Mesenchymal stem cell (in vitro differentiated cells and primary cell): ENCODE measurements at regions not wholly inside any gene's neighbourhood (a gene's known extent, or its start where the extent isn't known, plus 50 kb on each side); places are given as distances from the start of the nearest gene placed in this dataset.

Experiments used
- DNase-seq: peaks from one replicate; pipeline ENCODE4 v3.0.0-alpha.2; 2013
- H2AFZ ChIP-seq: one replicate; pipeline ENCODE4 v1.6.1; 2013; ENCODE audit warnings: low read depth, mild to moderate bottlenecking, control low read depth, inconsistent platforms, low read length, moderate library complexity
- H2AK5ac ChIP-seq: 2 replicates; pipeline ENCODE4 v1.6.1; 2013; ENCODE audit warnings: low read length, moderate library complexity, mild to moderate bottlenecking, inconsistent platforms; ENCODE audit not compliant: severe bottlenecking
- H2BK120ac ChIP-seq: one replicate; pipeline ENCODE4 v1.6.1; 2013; ENCODE audit warnings: low read depth, mild to moderate bottlenecking, inconsistent platforms, low read length, moderate library complexity
- H2BK12ac ChIP-seq, 2 experiments: one replicate each; pipeline ENCODE4 v1.6.1; 2013; ENCODE audit warnings: inconsistent platforms in 2 of 2, low read length in 2 of 2, mild to moderate bottlenecking in 2 of 2, moderate library complexity in 2 of 2, control low read depth in 1 of 2
- H2BK15ac ChIP-seq: one replicate; pipeline ENCODE4 v1.6.1; 2013; ENCODE audit warnings: mild to moderate bottlenecking, low read depth, inconsistent platforms; ENCODE audit not compliant: poor library complexity, severe bottlenecking
- H2BK5ac ChIP-seq: 2 replicates; pipeline ENCODE4 v1.6.1; 2013; ENCODE audit warnings: low read depth, mild to moderate bottlenecking, low read length, control low read depth, inconsistent platforms; ENCODE audit not compliant: poor library complexity, severe bottlenecking
- H3K14ac ChIP-seq, 2 experiments: one replicate each; pipeline ENCODE4 v1.6.1; 2013; ENCODE audit warnings: inconsistent platforms in 2 of 2, low read length in 2 of 2, control low read depth in 1 of 2, mild to moderate bottlenecking in 1 of 2, moderate library complexity in 1 of 2
- H3K18ac ChIP-seq, 2 experiments: one replicate each; pipeline ENCODE4 v1.6.1; 2013; ENCODE audit warnings: inconsistent platforms in 2 of 2, low read length in 2 of 2, control low read depth in 1 of 2, low read depth in 1 of 2, mild to moderate bottlenecking in 1 of 2
- H3K23ac ChIP-seq, 2 experiments: one replicate each; pipeline ENCODE4 v1.6.1; 2013; ENCODE audit warnings: inconsistent platforms in 2 of 2, low read length in 2 of 2, mild to moderate bottlenecking in 2 of 2, moderate library complexity in 2 of 2, control low read depth in 1 of 2
- H3K27ac ChIP-seq: 2 replicates; pipeline ENCODE4 v1.5.1; 2013; ENCODE audit warnings: mild to moderate bottlenecking, moderate library complexity, low read length, control low read depth, inconsistent platforms; ENCODE audit not compliant: poor library complexity, severe bottlenecking
- H3K27me3 ChIP-seq, 2 experiments: 2 replicates each; pipeline versions ENCODE4 v1.6.1 to v1.7.0; 2013; ENCODE audit warnings: low read length in 2 of 2, mild to moderate bottlenecking in 2 of 2, moderate library complexity in 2 of 2, control low read depth in 1 of 2, inconsistent platforms in 1 of 2; ENCODE audit not compliant: control insufficient read depth in 1 of 2, insufficient read depth in 1 of 2
- H3K36me3 ChIP-seq, 2 experiments: 2 replicates each; pipeline versions ENCODE4 v1.6.1 to v1.7.0; 2013; ENCODE audit warnings: low read length in 2 of 2, control low read depth in 1 of 2, inconsistent platforms in 1 of 2, low read depth in 1 of 2, mild to moderate bottlenecking in 1 of 2; ENCODE audit not compliant: insufficient read depth in 2 of 2, control insufficient read depth in 1 of 2
- H3K4ac ChIP-seq, 2 experiments: one replicate each; pipeline ENCODE4 v1.6.1; 2013; ENCODE audit warnings: inconsistent platforms in 2 of 2, low read length in 2 of 2, mild to moderate bottlenecking in 2 of 2, moderate library complexity in 2 of 2, control low read depth in 1 of 2, low read depth in 1 of 2
- H3K4me1 ChIP-seq: 2 replicates; pipeline ENCODE4 v1.6.1; 2013; ENCODE audit warnings: low read depth, low read length, control low read depth; ENCODE audit not compliant: control insufficient read depth, insufficient read depth
- H3K4me2 ChIP-seq: 2 replicates; pipeline ENCODE4 v1.6.1; 2013; ENCODE audit warnings: low read length, mild to moderate bottlenecking, inconsistent platforms; ENCODE audit not compliant: poor library complexity, severe bottlenecking
- H3K4me3 ChIP-seq, 2 experiments: 2 replicates each; pipeline versions ENCODE4 v1.5.1 to v1.7.0; 2013; ENCODE audit warnings: low read length in 2 of 2, mild to moderate bottlenecking in 2 of 2, control low read depth in 1 of 2, low read depth in 1 of 2; ENCODE audit not compliant: insufficient read depth in 1 of 2
- H3K79me1 ChIP-seq: replicated peaks from 2 replicates; pipeline ENCODE4 v1.6.1; 2013; ENCODE audit warnings: mild to moderate bottlenecking, control low read depth, low read length, inconsistent platforms; ENCODE audit not compliant: poor library complexity, severe bottlenecking
- H3K9ac ChIP-seq: 2 replicates; pipeline ENCODE4 v1.7.0; 2013; ENCODE audit warnings: mild to moderate bottlenecking, low read length, moderate library complexity
- H3K9me3 ChIP-seq: 2 replicates; pipeline ENCODE4 v1.7.0; 2013; ENCODE audit warnings: mild to moderate bottlenecking, low read length; ENCODE audit not compliant: control insufficient read depth
- H4K8ac ChIP-seq: one replicate; pipeline ENCODE4 v1.6.1; 2013; ENCODE audit warnings: inconsistent platforms, mild to moderate bottlenecking, low read length, moderate library complexity
- H4K91ac ChIP-seq: one replicate; pipeline ENCODE4 v1.6.1; 2013; ENCODE audit warnings: mild to moderate bottlenecking, low read length, inconsistent platforms
- WGBS: methylation state at CpG from one replicate; pipeline ENCODE4 v1.1.7; 2013; ENCODE audit warnings: mixed read lengths; 5-methylcytosine and 5-hydroxymethylcytosine counted together

DNA sequence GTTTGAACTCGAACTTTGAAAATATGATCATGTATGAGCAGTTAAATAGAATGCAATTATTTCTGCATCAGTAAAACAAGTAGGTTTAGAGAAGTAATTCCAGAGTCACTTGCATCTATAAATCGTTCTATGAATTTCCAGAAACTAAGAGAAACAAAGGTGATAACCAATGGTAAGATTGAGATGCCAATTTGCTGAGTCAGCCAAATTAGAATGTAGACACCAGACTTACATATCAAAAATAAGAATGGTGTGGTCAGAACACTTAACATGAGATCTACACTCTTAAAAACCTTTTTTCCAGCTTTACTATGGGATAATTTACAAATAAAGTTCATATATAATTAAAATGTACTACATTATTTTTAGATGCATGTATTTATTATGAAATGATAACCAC is 1435.9 kb downstream of the OTOL1 start:
- Histone ChIP-seq H2BK5ac (no peak overlapping the region), H3K14ac (no peak overlapping the region), H3K36me3 (no peaks in the 10 kb centered on the region), H4K91ac (no peak overlapping the region), H4K8ac (no peak overlapping the region), H3K4me3 (no peak overlapping the region), H2AFZ (no peak overlapping the region), H2AK5ac (no peak overlapping the region), H3K9ac (no peak overlapping the region), H2BK120ac (no peak overlapping the region), H2BK15ac (no peak overlapping the region), H3K27ac (no peak overlapping the region), H3K4ac (no peak overlapping the region), H3K18ac (no peak overlapping the region), H3K27me3 (no peaks in the 10 kb centered on the region), H3K4me1 (no peaks in the 10 kb centered on the region), H3K9me3 (no peaks in the 10 kb centered on the region), H2BK12ac (no peak overlapping the region), H3K23ac (no peak overlapping the region), H3K4me2 (no peak overlapping the region), H3K79me1 (no peaks in the 10 kb centered on the region)
- no peak for DNase-seq
- whole genome bisulfite sequencing, result no CpG with 5 or more reads among the region's 2 CpGs

DNA sequence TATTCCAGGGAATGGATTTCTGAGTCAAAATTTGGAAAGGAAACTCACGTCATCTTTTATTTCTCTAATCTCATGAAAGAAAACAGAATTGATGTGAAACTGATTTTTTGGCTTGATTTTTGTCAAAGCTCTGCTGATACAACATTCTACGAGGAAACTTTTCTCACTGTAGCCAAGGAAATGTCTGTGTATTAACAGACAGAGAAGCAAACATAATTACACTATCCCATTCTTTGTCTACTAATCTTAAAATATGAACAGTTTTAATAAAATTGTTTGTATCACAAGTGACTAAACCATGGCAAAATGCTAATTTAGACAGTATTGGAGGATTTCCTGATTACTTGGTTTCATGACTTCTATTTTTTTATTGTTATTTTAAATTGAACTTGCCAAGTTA is 1437.0 kb downstream of the OTOL1 start:
- H3K14ac ChIP-seq, result no peak overlapping the region
- H2BK5ac ChIP-seq, result no peak overlapping the region
- H3K18ac ChIP-seq, result no peak overlapping the region
- H2AFZ ChIP-seq, result no peak overlapping the region
- H4K91ac ChIP-seq, result no peak overlapping the region
- no peak overlapping the region for H3K23ac ChIP-seq
- no peak overlapping the region for H2BK12ac ChIP-seq
- no CpG with 5 or more reads among the region's 2 CpGs for WGBS
- no peaks in the 10 kb centered on the region for H3K9me3 ChIP-seq
- no peaks in the 10 kb centered on the region for H3K4me1 ChIP-seq
- H4K8ac ChIP-seq, result no peak overlapping the region
- H2AK5ac ChIP-seq, result no peak overlapping the region
- no peak for DNase-seq
- no peaks in the 10 kb centered on the region for H3K27me3 ChIP-seq
- H3K4ac ChIP-seq, result no peak overlapping the region
- H3K36me3 ChIP-seq, result no peaks in the 10 kb centered on the region
- no peak overlapping the region for H3K4me2 ChIP-seq
- H3K4me3 ChIP-seq, result no peak overlapping the region
- no peak overlapping the region for H2BK15ac ChIP-seq
- H3K27ac ChIP-seq, result no peak overlapping the region
- no peaks in the 10 kb centered on the region for H3K79me1 ChIP-seq
- H3K9ac ChIP-seq, result no peak overlapping the region
- H2BK120ac ChIP-seq, result no peak overlapping the region

DNA sequence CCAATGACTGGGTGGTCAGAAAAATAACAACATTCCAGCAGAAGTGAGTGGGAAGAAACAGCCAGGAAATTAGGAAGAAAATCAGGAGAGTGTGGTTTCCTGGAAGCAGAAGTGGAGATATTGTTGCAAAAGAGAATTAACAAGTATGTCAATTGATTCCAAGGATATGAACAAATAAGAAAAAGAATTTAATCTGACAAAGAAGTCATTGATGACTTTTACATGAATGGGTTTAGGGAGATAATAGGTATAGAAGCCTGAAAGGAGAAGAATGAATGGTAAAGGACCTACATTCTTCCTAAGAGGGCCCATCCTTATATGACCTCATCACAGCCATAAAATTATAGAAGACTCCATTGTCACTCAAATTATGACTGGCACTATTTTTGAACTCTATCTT is 1440.1 kb downstream of the OTOL1 start:
- no peaks in the 10 kb centered on the region for H3K27me3 ChIP-seq
- H3K9ac ChIP-seq, result no peak overlapping the region
- H3K4me3 ChIP-seq, result no peak overlapping the region

DNA sequence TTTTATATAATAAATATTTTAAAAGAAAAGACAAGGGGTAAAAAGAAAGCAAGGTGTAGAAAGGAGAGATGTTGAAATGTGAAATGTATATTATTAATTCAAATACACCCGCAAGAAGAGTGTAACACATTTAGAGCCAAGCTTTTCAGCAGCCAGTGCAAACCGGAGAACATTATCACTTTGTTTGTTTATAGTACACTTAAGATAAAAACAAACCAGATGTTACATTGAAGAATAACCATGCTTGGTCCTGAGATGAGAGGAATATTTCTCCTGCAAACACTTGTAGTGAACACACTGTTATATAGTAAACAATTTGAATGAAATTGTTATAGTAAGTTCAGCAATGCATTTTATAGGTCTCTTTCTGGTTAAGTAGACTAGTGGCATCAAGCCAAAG is 1441.5 kb downstream of the OTOL1 start:
- H2AFZ ChIP-seq, result no peak overlapping the region
- H3K4me2 ChIP-seq, result no peak overlapping the region
- H3K4ac ChIP-seq, result no peak overlapping the region
- H2BK12ac ChIP-seq, result no peak overlapping the region
- H3K36me3 ChIP-seq, result no peaks in the 10 kb centered on the region
- H3K79me1 ChIP-seq, result no peaks in the 10 kb centered on the region
- no peak overlapping the region for H3K27ac ChIP-seq
- H3K9me3 ChIP-seq, result no peaks in the 10 kb centered on the region
- no peak overlapping the region for H3K9ac ChIP-seq
- no peak overlapping the region for H2BK15ac ChIP-seq
- no peak overlapping the region for H2BK120ac ChIP-seq
- no peak overlapping the region for H4K91ac ChIP-seq
- no peak overlapping the region for H2BK5ac ChIP-seq
- no peak overlapping the region for H3K14ac ChIP-seq
- H3K4me3 ChIP-seq, result no peak overlapping the region
- no peaks in the 10 kb centered on the region for H3K27me3 ChIP-seq
- no peak overlapping the region for H4K8ac ChIP-seq
- H3K23ac ChIP-seq, result no peak overlapping the region
- H3K4me1 ChIP-seq, result no peaks in the 10 kb centered on the region
- peak; percentile 60 for DNase-seq
- no peak overlapping the region for H2AK5ac ChIP-seq
- no CpG with 5 or more reads among the region's 2 CpGs for WGBS
- no peak overlapping the region for H3K18ac ChIP-seq

More for the DNA sequence above, 1440.1 kb downstream of the OTOL1 start:
- H2BK12ac ChIP-seq, result no peak overlapping the region
- H3K18ac ChIP-seq, result no peak overlapping the region
- H4K8ac ChIP-seq, result no peak overlapping the region
- H3K9me3 ChIP-seq, result no peaks in the 10 kb centered on the region
- no peak overlapping the region for H2BK5ac ChIP-seq
- H3K4me2 ChIP-seq, result no peak overlapping the region
- no peak overlapping the region for H2AFZ ChIP-seq
- H2AK5ac ChIP-seq, result no peak overlapping the region
- H3K4me1 ChIP-seq, result no peaks in the 10 kb centered on the region
- no peak for DNase-seq
- no peaks in the 10 kb centered on the region for H3K36me3 ChIP-seq
- H3K27ac ChIP-seq, result no peak overlapping the region
- H2BK15ac ChIP-seq, result no peak overlapping the region
- H3K14ac ChIP-seq, result no peak overlapping the region
- H3K79me1 ChIP-seq, result no peaks in the 10 kb centered on the region
- H2BK120ac ChIP-seq, result peak overlapping the region; percentile 34
- H4K91ac ChIP-seq, result no peak overlapping the region
- no peak overlapping the region for H3K4ac ChIP-seq
- no peak overlapping the region for H3K23ac ChIP-seq
